Gastroesophageal sphincter (tissue), 4 donors: ENCODE measurements at regions not wholly inside any gene's neighbourhood (a gene's known extent, or its start where the extent isn't known, plus 50 kb on each side); places are given as distances from the start of the nearest gene placed in this dataset.

ENCODE experiments used
- ATAC-seq: fragments of 150-250 bp; one replicate; pipeline ENCODE4 v1.9.1; 2016; ENCODE audit warnings: mild to moderate bottlenecking, moderate library complexity
- H3K27ac ChIP-seq, 4 donors: fragments of 200-600 bp; sonication (generic) in 3 of 4; 1 replicate in 3 of 4; 2 replicates in 1 of 4; pipeline ENCODE4 v1.5.1; 2016 to 2019
- H3K27me3 ChIP-seq: fragments of 200-600 bp; sonication (generic); one replicate; pipeline ENCODE4 v1.5.1; 2019
- H3K36me3 ChIP-seq, 2 donors: fragments of 200-600 bp; sonication (generic); one replicate each; pipeline ENCODE4 v1.5.1; 2019; ENCODE audit warnings: control low read depth in 1 of 2
- H3K4me1 ChIP-seq, 3 donors: fragments of 200-600 bp; sonication (generic); 1 replicate in 2 of 3; 2 replicates in 1 of 3; pipeline ENCODE4 v1.5.1; 2016 to 2019; ENCODE audit warnings: control low read depth in 2 of 3
- H3K4me3 ChIP-seq, 2 donors: fragments of 200-600 bp; sonication (generic); one replicate each; pipeline ENCODE4 v1.5.1; 2019; ENCODE audit warnings: mild to moderate bottlenecking in 1 of 2, moderate library complexity in 1 of 2
- H3K9me3 ChIP-seq, 3 donors: fragments of 200-600 bp; sonication (generic); one replicate each; pipeline ENCODE4 v1.5.1; 2017 to 2019; ENCODE audit warnings: control low read depth in 2 of 3
- CTCF ChIP-seq, 4 experiments: fragments of 200-600 bp in 2 of 4; fragments of 450-650 bp in 2 of 4; sonication (generic) in 1 of 4; IDR thresholded peaks; one replicate each; pipeline ENCODE4 v1.5.1; 2017 to 2019; ENCODE audit warnings: antibody characterized with exemption in 4 of 4, mild to moderate bottlenecking in 2 of 4, moderate library complexity in 2 of 4
- EP300 ChIP-seq: sonication (generic); formaldehyde crosslinking; IDR thresholded peaks from one replicate; pipeline ENCODE4 v1.6.1; 2017; ENCODE audit warnings: antibody characterized with exemption, mild to moderate bottlenecking
- POLR2A ChIP-seq, 2 donors: fragments of 450-650 bp; IDR thresholded peaks; one replicate each; pipeline ENCODE4 v1.6.1; 2017; ENCODE audit warnings: antibody characterized with exemption in 2 of 2, mild to moderate bottlenecking in 2 of 2, moderate library complexity in 1 of 2
- POLR2AphosphoS5 ChIP-seq: sonication (generic); formaldehyde crosslinking; IDR thresholded peaks from one replicate; pipeline ENCODE4 v1.6.1; 2017; ENCODE audit warnings: antibody characterized with exemption
- WGBS, 2 donors: methylation state at CpG; one replicate each; pipeline ENCODE4 v1.1.5; 2018; ENCODE audit warnings: low coverage in 1 of 2; 5-methylcytosine and 5-hydroxymethylcytosine counted together

GRCh38 chr12:65695113-65695865 lies 129.0 kb upstream of the HMGA2 start:
- no peak overlapping the region for H3K27ac ChIP-seq
- WGBS, 2 donors, result 13 to 30% methylated on average over 4 of the region's 4 CpGs
- H3K36me3 ChIP-seq, result no peaks in the 10 kb centered on the region
- H3K27me3 ChIP-seq, result no peaks in the 10 kb centered on the region
- peaks cover 0 to 12% (median 0%) of the 10 kb centered on the region in 3 donors for H3K4me1 ChIP-seq
- H3K4me3 ChIP-seq, result no peak overlapping the region
- no peaks in the 10 kb centered on the region for H3K9me3 ChIP-seq
- no peak for TF ChIP-seq POLR2A (IDR thresholded peaks at IDR 0.05)
- no peak for TF ChIP-seq CTCF (IDR thresholded peaks at IDR 0.05)
- TF ChIP-seq POLR2AphosphoS5, result no peak
- TF ChIP-seq EP300, result no peak
- no peak for ATAC-seq

GRCh38 chr12:65696227-65696626 lies 128.1 kb upstream of the HMGA2 start:
- TF ChIP-seq POLR2A (IDR thresholded peaks at IDR 0.05), result no peak
- TF ChIP-seq EP300, result no peak
- TF ChIP-seq POLR2AphosphoS5, result no peak
- TF ChIP-seq CTCF (IDR thresholded peaks at IDR 0.05), result no peak
- Histone ChIP-seq H3K27ac (no peak overlapping the region), H3K36me3 (no peaks in the 10 kb centered on the region), H3K9me3 (no peaks in the 10 kb centered on the region), H3K27me3 (no peaks in the 10 kb centered on the region), H3K4me3 (no peak overlapping the region), H3K4me1 (peaks cover 0 to 12% (median 0%) of the 10 kb centered on the region in 3 donors)
- no peak for ATAC-seq

- H3K36me3 ChIP-seq, result no peaks in the 10 kb centered on the region
- ATAC-seq, result no peak
- 63 to 66% methylated on average over 2 of the region's 2 CpGs for WGBS, 2 donors
- H3K4me1 ChIP-seq, result peaks cover 0 to 12% (median 0%) of the 10 kb centered on the region in 3 donors
- no peak overlapping the region for H3K27ac ChIP-seq
- H3K4me3 ChIP-seq, result no peak overlapping the region
- H3K27me3 ChIP-seq, result no peaks in the 10 kb centered on the region
- no peaks in the 10 kb centered on the region for H3K9me3 ChIP-seq
- TF ChIP-seq EP300, result no peak
- no peak for TF ChIP-seq POLR2AphosphoS5
- no peak for TF ChIP-seq POLR2A (IDR thresholded peaks at IDR 0.05)
- TF ChIP-seq CTCF (IDR thresholded peaks at IDR 0.05), result no peak
Measured at GRCh38 chr12:65699251-65699650, 125.0 kb upstream of the HMGA2 start.

DNA sequence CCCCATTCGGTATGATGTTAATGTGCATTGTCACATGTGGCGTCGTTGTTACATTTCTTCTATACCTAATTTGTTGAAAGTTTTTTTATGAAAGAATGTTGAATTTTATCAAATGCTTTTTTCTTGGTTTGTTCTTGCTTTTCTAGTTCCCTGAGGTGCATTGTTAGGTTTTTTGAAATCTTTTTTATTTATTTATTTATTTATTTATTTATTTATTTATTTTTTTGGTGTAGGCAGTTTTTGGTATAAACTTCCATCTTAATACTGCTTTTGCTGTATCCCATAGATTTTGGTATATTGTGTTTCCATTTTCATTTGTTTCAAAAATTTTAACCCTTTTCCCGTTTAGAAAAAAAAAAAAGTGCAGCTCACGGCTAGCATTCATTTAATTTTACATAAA lies 121.1 kb upstream of the HMGA2 start:
- H3K4me1 ChIP-seq, result no peaks in the 10 kb centered on the region
- no peaks in the 10 kb centered on the region for H3K27me3 ChIP-seq
- no peak overlapping the region for H3K27ac ChIP-seq
- no peak for ATAC-seq
- H3K9me3 ChIP-seq, result peaks cover 0 to 27% (median 0%) of the 10 kb centered on the region in 3 donors
- no peaks in the 10 kb centered on the region for H3K36me3 ChIP-seq
- H3K4me3 ChIP-seq, result no peak overlapping the region
- 89 to 91% methylated on average over 5 of the region's 5 CpGs for WGBS, 2 donors
- TF ChIP-seq CTCF (IDR thresholded peaks at IDR 0.05) (no peak), POLR2A (IDR thresholded peaks at IDR 0.05) (no peak), EP300 (no peak), POLR2AphosphoS5 (no peak)

GRCh38 chr12:65705380-65705876 lies 118.9 kb upstream of the HMGA2 start:
- Histone ChIP-seq H3K36me3 (no peaks in the 10 kb centered on the region), H3K27me3 (peaks cover 4% of the 10 kb centered on the region), H3K4me1 (no peaks in the 10 kb centered on the region), H3K4me3 (no peak overlapping the region), H3K27ac (no peak overlapping the region), H3K9me3 (peaks cover 0 to 27% (median 0%) of the 10 kb centered on the region in 3 donors)
- no peak for TF ChIP-seq POLR2A (IDR thresholded peaks at IDR 0.05)
- no peak for TF ChIP-seq CTCF (IDR thresholded peaks at IDR 0.05)
- TF ChIP-seq POLR2AphosphoS5, result no peak
- TF ChIP-seq EP300, result no peak
- 94 to 100% methylated on average over 2 of the region's 2 CpGs for WGBS, 2 donors
- no peak for ATAC-seq
